Small intestine (tissue), 7 donors: ENCODE measurements at regions not wholly inside any gene's neighbourhood (a gene's known extent, or its start where the extent isn't known, plus 50 kb on each side); places are given as distances from the start of the nearest gene placed in this dataset.

Experiments
- DNase-seq, 2 donors: peaks; one replicate each; pipeline versions ENCODE4 v3.0.0 to v3.0.0-alpha.2; 2013
- FAIRE-seq: peaks from 2 replicates; lab custom pipeline; 2012; peaks lifted over from hg19 to GRCh38; lab: Jason Lieb, UNC
- H3K27ac ChIP-seq, 3 donors: one replicate each; pipeline ENCODE4 v1.5.1; 2013; ENCODE audit warnings: low read length in 2 of 3, mild to moderate bottlenecking in 2 of 3, control low read depth in 1 of 3, inconsistent platforms in 1 of 3, low read depth in 1 of 3, moderate library complexity in 1 of 3
- H3K27me3 ChIP-seq, 3 donors: one replicate each; pipeline ENCODE4 v1.6.1; 2013; ENCODE audit warnings: low read length in 3 of 3, inconsistent platforms in 1 of 3; ENCODE audit not compliant: control insufficient read depth in 3 of 3, insufficient read depth in 3 of 3
- H3K36me3 ChIP-seq, 3 donors: one replicate each; pipeline ENCODE4 v1.6.1; 2013; ENCODE audit warnings: low read length in 3 of 3, inconsistent platforms in 1 of 3, low read depth in 1 of 3, mild to moderate bottlenecking in 1 of 3, moderate library complexity in 1 of 3; ENCODE audit not compliant: control insufficient read depth in 3 of 3, insufficient read depth in 2 of 3
- H3K4me1 ChIP-seq, 3 donors: one replicate each; pipeline ENCODE4 v1.6.1; 2013; ENCODE audit warnings: low read length in 2 of 3, inconsistent platforms in 1 of 3, low read depth in 1 of 3, mild to moderate bottlenecking in 1 of 3, moderate library complexity in 1 of 3; ENCODE audit not compliant: control insufficient read depth in 3 of 3, insufficient read depth in 2 of 3
- H3K4me3 ChIP-seq, 3 donors: one replicate each; pipeline ENCODE4 v1.5.1; 2013; ENCODE audit warnings: low read length in 3 of 3, control low read depth in 1 of 3, inconsistent platforms in 1 of 3, low read depth in 1 of 3, mild to moderate bottlenecking in 1 of 3, moderate library complexity in 1 of 3
- H3K9me3 ChIP-seq, 2 donors: one replicate each; pipeline ENCODE4 v1.6.1; 2013; ENCODE audit warnings: low read depth in 1 of 2, low read length in 1 of 2; ENCODE audit not compliant: control insufficient read depth in 2 of 2, insufficient read depth in 1 of 2
- WGBS, 3 donors: extraction: QIAGEN DNeasy Blood & Tissue Kit; methylation state at CpG; one replicate each; pipeline ENCODE4 v1.1.7; 2013; 5-methylcytosine and 5-hydroxymethylcytosine counted together
- donor health status: healthy with polysubstance abuse.
- donor health status: control.
- donor health status: control.
- donor health status: Bipolar disorder and iron deficiency.
- donor health status: healthy.

DNA sequence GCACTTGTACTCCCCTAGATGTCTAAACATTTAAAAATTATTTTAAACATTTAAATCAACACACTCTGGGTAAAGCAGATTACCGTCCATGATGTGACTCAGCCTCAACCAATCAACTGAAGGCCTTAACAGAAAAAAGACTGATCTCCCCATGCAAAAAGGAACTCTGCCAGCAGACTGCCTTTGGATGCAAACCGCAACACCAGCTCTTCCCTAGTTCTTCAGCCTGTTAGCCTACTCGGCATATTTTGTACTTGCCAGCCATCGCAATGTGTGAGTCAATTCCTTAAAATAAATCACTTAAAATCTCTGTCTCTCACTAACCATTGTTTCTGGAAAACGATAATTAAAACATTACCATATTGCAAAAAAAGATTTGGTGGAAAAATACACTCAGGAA, 375.9 kb downstream of the RSL24D1 start:
- Histone ChIP-seq H3K36me3 (no peaks in the 10 kb centered on the region), H3K9me3 (peaks cover 0 to 6% of the 10 kb centered on the region in 2 donors), H3K4me3 (no peak overlapping the region), H3K27me3 (no peaks in the 10 kb centered on the region), H3K27ac (no peak overlapping the region), H3K4me1 (no peaks in the 10 kb centered on the region)
- 80 to 86% (median 81%) methylated on average over 5 of the region's 5 CpGs for WGBS, 3 donors
- FAIRE-seq: no peak
- no peak for DNase-seq

DNA sequence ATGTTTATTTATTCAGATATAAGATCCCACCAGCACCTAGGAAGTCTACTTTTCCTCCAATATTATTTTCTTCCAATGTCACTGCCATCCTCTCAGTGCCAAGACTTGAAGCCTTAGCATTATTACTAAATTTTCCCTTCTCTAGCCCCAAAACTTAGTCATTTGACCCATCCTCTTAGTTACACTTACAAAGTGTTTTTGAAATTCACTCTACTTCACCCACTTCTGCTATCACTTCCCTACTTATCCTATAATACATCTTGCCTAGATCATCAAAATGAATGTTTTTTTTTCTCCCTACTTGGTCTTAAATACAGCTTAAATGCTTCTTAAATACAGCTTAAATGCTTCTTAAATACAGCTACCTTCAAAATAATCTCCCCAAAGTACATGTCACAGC, 376.6 kb downstream of the RSL24D1 start:
- Histone ChIP-seq H3K4me1 (no peaks in the 10 kb centered on the region), H3K27me3 (no peaks in the 10 kb centered on the region), H3K4me3 (no peak overlapping the region), H3K27ac (no peak overlapping the region), H3K36me3 (no peaks in the 10 kb centered on the region), H3K9me3 (peaks cover 0 to 6% of the 10 kb centered on the region in 2 donors)
- DNase-seq: no peak
- no peak for FAIRE-seq

GRCh38 chr15:54816401-54816800, 380.3 kb downstream of the RSL24D1 start:
- H3K27me3 ChIP-seq: no peaks in the 10 kb centered on the region
- H3K4me1 ChIP-seq: no peaks in the 10 kb centered on the region
- DNase-seq (no peak), FAIRE-seq (no peak)
- no peak overlapping the region for H3K4me3 ChIP-seq
- WGBS, 3 donors: 81 to 84% (median 81%) methylated on average over 1 of the region's 1 CpG
- H3K36me3 ChIP-seq: no peaks in the 10 kb centered on the region
- no peak overlapping the region for H3K27ac ChIP-seq
- H3K9me3 ChIP-seq: peaks cover 0 to 9% of the 10 kb centered on the region in 2 donors

DNA sequence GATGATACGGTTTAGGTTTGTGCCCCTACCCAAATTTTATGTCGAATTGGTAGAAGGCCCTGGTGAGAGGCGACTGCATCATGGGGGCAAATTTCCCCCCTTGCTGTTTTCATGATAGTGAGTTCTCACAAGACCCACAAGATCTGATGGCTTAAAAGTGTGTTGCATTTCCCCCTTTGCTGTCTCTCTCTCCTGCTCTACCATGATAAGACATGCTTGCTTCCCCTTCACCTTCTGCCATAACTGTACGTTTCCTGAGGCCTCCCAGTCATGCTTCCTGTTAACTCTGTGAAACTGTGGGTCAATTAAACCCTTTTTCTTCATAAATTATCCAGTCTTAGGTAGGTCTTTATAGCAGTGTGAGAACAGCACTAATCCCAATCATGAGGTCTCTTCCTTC, 381.2 kb downstream of the RSL24D1 start:
- Histone ChIP-seq H3K36me3 (no peaks in the 10 kb centered on the region), H3K27ac (no peak overlapping the region), H3K4me3 (no peak overlapping the region), H3K9me3 (peaks cover 0 to 9% of the 10 kb centered on the region in 2 donors), H3K27me3 (no peaks in the 10 kb centered on the region), H3K4me1 (no peaks in the 10 kb centered on the region)
- FAIRE-seq (no peak), DNase-seq (no peak)
- WGBS, 3 donors: 64 to 74% (median 69%) methylated on average over 4 of the region's 4 CpGs

- Histone ChIP-seq H3K36me3 (no peaks in the 10 kb centered on the region), H3K4me1 (no peaks in the 10 kb centered on the region), H3K27me3 (no peaks in the 10 kb centered on the region), H3K4me3 (no peak overlapping the region), H3K9me3 (peaks cover 0 to 9% of the 10 kb centered on the region in 2 donors), H3K27ac (no peak overlapping the region)
- FAIRE-seq (no peak), DNase-seq (no peak)
These were observed 384.4 kb downstream of the RSL24D1 start for GRCh38 chr15:54812383-54812782.

- Histone ChIP-seq H3K36me3 (no peaks in the 10 kb centered on the region), H3K27ac (no peak overlapping the region), H3K4me1 (no peaks in the 10 kb centered on the region), H3K27me3 (no peaks in the 10 kb centered on the region), H3K9me3 (peaks cover 0 to 9% of the 10 kb centered on the region in 2 donors), H3K4me3 (no peak overlapping the region)
- DNase-seq (no peak), FAIRE-seq (no peak)
These were observed 386.2 kb downstream of the RSL24D1 start for GRCh38 chr15:54810496-54810895.

- Histone ChIP-seq H3K9me3 (peaks cover 0 to 7% of the 10 kb centered on the region in 2 donors), H3K27me3 (no peaks in the 10 kb centered on the region), H3K36me3 (no peaks in the 10 kb centered on the region), H3K27ac (no peak overlapping the region), H3K4me1 (no peaks in the 10 kb centered on the region), H3K4me3 (no peak overlapping the region)
- DNase-seq: no peak
- no peak for FAIRE-seq
- 74 to 82% (median 77%) methylated on average over 2 of the region's 2 CpGs for WGBS, 3 donors
These were observed 386.7 kb downstream of the RSL24D1 start for GRCh38 chr15:54810031-54810430.

DNA sequence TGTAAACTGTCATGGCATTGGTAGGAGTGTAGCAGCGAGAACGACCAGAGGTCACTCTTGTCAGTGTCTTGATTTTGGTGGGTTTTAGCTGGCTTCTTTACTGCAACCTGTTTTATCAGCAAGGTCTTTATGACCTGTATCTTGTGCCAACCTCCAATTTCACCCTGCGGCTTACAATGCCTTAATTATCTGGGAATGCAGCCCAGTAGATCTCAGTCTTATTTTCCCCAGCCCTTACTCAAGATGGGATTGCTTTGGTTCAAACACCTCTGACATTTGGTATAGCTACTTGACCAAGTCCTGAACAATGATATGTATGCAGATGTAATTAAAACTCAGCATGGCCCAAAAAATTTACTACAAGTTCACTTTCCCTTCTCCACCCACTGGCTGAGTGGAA, 388.4 kb downstream of the RSL24D1 start:
- Histone ChIP-seq H3K36me3 (no peaks in the 10 kb centered on the region), H3K9me3 (no peaks in the 10 kb centered on the region), H3K4me1 (no peaks in the 10 kb centered on the region), H3K27ac (no peak overlapping the region), H3K4me3 (no peak overlapping the region), H3K27me3 (no peaks in the 10 kb centered on the region)
- no peak for FAIRE-seq
- WGBS, 3 donors: 43 to 80% (median 61%) methylated on average over 3 of the region's 3 CpGs
- DNase-seq: no peak

- no peaks in the 10 kb centered on the region for H3K9me3 ChIP-seq
- H3K27ac ChIP-seq: no peak overlapping the region
- 46 to 73% (median 63%) methylated on average over 1 of the region's 1 CpG for WGBS, 3 donors
- no peak overlapping the region for H3K4me3 ChIP-seq
- H3K27me3 ChIP-seq: no peaks in the 10 kb centered on the region
- FAIRE-seq (no peak), DNase-seq (no peak)
- no peaks in the 10 kb centered on the region for H3K4me1 ChIP-seq
- no peaks in the 10 kb centered on the region for H3K36me3 ChIP-seq
These were observed 392.8 kb downstream of the RSL24D1 start for GRCh38 chr15:54803987-54804386.
